HL-60 (cell line): ENCODE measurements at regions not wholly inside any gene's neighbourhood (a gene's known extent, or its start where the extent isn't known, plus 50 kb on each side); places are given as distances from the start of the nearest gene placed in this dataset.

Source experiments
- DNase-seq, 2 experiments: peaks; one replicate each; pipeline ENCODE4 v3.0.0-alpha.2; 2010 to 2020; ENCODE audit warnings: low read depth in 1 of 2, low spot score in 1 of 2
- H3K27ac ChIP-seq: fragments of 250-450 bp; sonication (Bioruptor Pico); replicated peaks from 2 replicates; pipeline ENCODE4 v1.5.1; 2020; ENCODE audit warnings: mild to moderate bottlenecking, moderate library complexity
- H3K27me3 ChIP-seq: fragments of 250-450 bp; sonication (Bioruptor Pico); 2 replicates; pipeline ENCODE4 v1.5.1; 2021; ENCODE audit warnings: mild to moderate bottlenecking, moderate library complexity; ENCODE audit not compliant: insufficient read depth, poor library complexity, severe bottlenecking
- H3K4me3 ChIP-seq: replicated peaks from 2 replicates; pipeline ENCODE4 v1.5.1; 2011; ENCODE audit warnings: mild to moderate bottlenecking, control low read depth, low read length; ENCODE audit not compliant: insufficient read depth
- CTCF ChIP-seq: IDR thresholded peaks from one replicate; pipeline ENCODE4 v1.5.1; 2011; ENCODE audit warnings: low read length, control low read depth, inconsistent platforms; ENCODE audit not compliant: insufficient read depth
- GABPA ChIP-seq: IDR thresholded peaks from 2 replicates; pipeline ENCODE4 v1.6.1; 2012; ENCODE audit warnings: low read depth
- POLR2AphosphoS5 ChIP-seq: IDR thresholded peaks from 2 replicates; pipeline ENCODE4 v1.6.1; 2012; ENCODE audit warnings: low read depth
- REST ChIP-seq: IDR thresholded peaks from 2 replicates; pipeline ENCODE4 v1.6.1; 2012; ENCODE audit warnings: low read depth; ENCODE audit not compliant: insufficient replicate concordance
- SPI1 ChIP-seq: IDR thresholded peaks from 2 replicates; pipeline ENCODE4 v1.6.1; 2012; ENCODE audit warnings: low read depth, mild to moderate bottlenecking, borderline replicate concordance

GRCh38 chr13:50459658-50460057 is 383.8 kb downstream of the DLEU7 start:
- Histone ChIP-seq H3K27me3 (no peaks in the 10 kb centered on the region), H3K27ac (no peak overlapping the region), H3K4me3 (no peak overlapping the region)
- DNase-seq = no peak
- TF ChIP-seq GABPA = no peak
- TF ChIP-seq CTCF = no peak
- TF ChIP-seq SPI1 = no peak
- TF ChIP-seq REST = no peak
- no peak for TF ChIP-seq POLR2AphosphoS5

DNA sequence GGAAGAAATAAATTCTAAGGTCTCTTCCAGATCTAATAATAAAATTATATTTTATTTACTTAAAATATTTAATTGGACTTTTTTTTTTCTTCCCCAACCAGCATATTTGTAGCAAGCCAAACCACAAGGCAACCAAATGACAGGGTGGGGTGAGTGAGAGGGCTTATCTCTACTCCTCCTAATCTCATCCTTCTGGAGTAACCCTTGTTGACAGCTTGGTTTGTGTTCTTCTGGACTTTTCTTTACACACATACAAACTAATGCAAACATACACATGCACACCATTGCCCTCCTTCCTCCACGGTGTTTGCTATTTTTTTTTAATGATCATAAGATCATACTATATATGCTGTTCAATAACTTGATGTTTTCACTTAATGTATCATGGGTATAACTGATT is 383.1 kb downstream of the DLEU7 start:
- DNase-seq = no peak
- TF ChIP-seq CTCF = no peak
- TF ChIP-seq REST = no peak
- TF ChIP-seq GABPA = no peak
- no peak for TF ChIP-seq SPI1
- no peak for TF ChIP-seq POLR2AphosphoS5

DNA sequence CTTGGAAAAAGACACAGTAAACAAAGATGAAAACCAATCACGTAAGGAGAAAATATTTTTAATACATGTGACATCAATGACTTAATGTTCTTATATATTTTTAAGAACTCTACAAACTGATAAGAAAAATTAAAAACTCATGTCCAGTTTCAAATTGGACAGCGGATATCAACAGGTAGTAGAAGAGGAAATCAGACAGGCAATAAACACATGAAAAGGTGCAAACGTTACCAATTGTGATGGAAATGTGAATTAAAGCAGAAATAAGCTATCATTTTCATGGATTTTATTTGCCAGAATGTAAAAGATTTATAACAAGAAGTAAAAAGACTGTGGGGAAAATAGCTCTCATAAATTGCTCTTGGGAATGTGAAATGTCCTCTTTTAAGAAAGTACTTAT is 382.3 kb downstream of the DLEU7 start:
- Histone ChIP-seq H3K4me3 (no peak overlapping the region), H3K27me3 (no peaks in the 10 kb centered on the region), H3K27ac (no peak overlapping the region)
- TF ChIP-seq POLR2AphosphoS5 = no peak
- no peak for TF ChIP-seq REST
- no peak for TF ChIP-seq SPI1
- no peak for TF ChIP-seq GABPA
- no peak for TF ChIP-seq CTCF
- no peak for DNase-seq

More for the DNA sequence above, 383.1 kb downstream of the DLEU7 start:
- no peaks in the 10 kb centered on the region for H3K27me3 ChIP-seq
- H3K4me3 ChIP-seq = no peak overlapping the region
- no peak overlapping the region for H3K27ac ChIP-seq
